ENCODE measurements at regions not wholly inside any gene's neighbourhood (a gene's known extent, or its start where the extent isn't known, plus 50 kb on each side); places are given as distances from the start of the nearest gene placed in this dataset.

- intact Hi-C loops (cut with DNase I), result no loop called here
- Histone ChIP-seq H3K4me1 (no peaks in the 10 kb centered on the region), H3K4me3 (no peak overlapping the region), H3K9ac (ENCODE audit: low read depth in 2 of 2, low read length in 2 of 2) (no peak overlapping the region), H3K27me3 (no peaks in the 10 kb centered on the region), H3K9me3 (no peaks in the 10 kb centered on the region), H3K27ac (no peak overlapping the region), H3K36me3 (no peaks in the 10 kb centered on the region)
- no peak for TF ChIP-seq CTCF (IDR thresholded peaks at IDR 0.05)
- DNase-seq, result no peak
Observed at GRCh38 chr4:147039976-147040575, 94.4 kb upstream of the TTC29 start.

DNA sequence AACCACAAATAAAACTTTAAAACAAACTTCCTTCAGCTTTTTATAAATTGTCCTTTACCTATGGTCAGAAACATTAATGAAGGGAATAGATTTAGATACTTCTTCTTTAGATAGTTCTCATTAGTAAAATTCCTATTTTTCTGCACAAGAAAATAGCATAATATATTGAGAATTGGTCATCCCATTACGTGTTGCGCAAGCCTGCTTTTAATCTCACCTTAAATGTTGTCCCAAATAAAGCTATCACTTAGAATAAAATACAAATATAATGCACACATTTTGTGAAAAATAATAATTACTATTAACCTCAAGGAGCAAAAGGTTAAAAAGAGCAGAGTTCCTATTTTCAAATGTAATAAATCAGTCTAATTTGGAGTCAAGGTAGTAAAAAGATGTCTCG is 95.2 kb upstream of the TTC29 start:
- TF ChIP-seq CTCF (IDR thresholded peaks at IDR 0.05), result no peak
- H3K27me3 ChIP-seq, result no peaks in the 10 kb centered on the region
- H3K4me1 ChIP-seq, result no peaks in the 10 kb centered on the region
- H3K9ac ChIP-seq (ENCODE audit: low read depth in 2 of 2, low read length in 2 of 2), result no peak overlapping the region
- H3K4me3 ChIP-seq, result no peak overlapping the region
- no peak for DNase-seq
- H3K9me3 ChIP-seq, result no peaks in the 10 kb centered on the region
- intact Hi-C loops (cut with DNase I), result no loop called here
- H3K36me3 ChIP-seq, result no peaks in the 10 kb centered on the region
- no peak overlapping the region for H3K27ac ChIP-seq

- Histone ChIP-seq H3K4me3 (no peak overlapping the region), H3K36me3 (no peaks in the 10 kb centered on the region), H3K9me3 (no peaks in the 10 kb centered on the region), H3K27me3 (no peaks in the 10 kb centered on the region), H3K9ac (ENCODE audit: low read depth in 2 of 2, low read length in 2 of 2) (no peak overlapping the region), H3K4me1 (no peaks in the 10 kb centered on the region), H3K27ac (no peak overlapping the region)
- intact Hi-C loops (cut with DNase I), result no loop called here
- TF ChIP-seq CTCF (IDR thresholded peaks at IDR 0.05), result no peak
- DNase-seq, result no peak
Observed at GRCh38 chr4:147041376-147041775, 95.7 kb upstream of the TTC29 start.

DNA sequence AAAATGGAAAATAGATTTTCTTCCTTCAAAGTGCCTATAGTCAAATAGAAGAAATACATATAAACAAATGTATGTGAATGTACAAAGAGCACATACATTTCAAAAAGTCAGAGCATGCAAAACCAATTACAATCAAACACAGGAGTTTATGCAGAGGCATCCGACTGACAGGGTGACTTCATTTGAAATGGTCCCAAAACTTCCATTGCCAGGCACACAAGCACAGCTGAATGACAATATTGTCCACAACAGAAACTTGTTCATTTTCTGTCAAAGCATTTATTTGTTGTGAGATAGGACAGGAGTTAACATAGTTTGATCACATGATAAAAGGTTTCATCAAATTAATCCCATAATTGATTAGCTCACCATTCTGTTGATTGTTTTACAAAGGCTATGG is 96.4 kb upstream of the TTC29 start:
- no peak for DNase-seq
- no peak overlapping the region for H3K9ac ChIP-seq (ENCODE audit: low read depth in 2 of 2, low read length in 2 of 2)
- intact Hi-C loops (cut with DNase I), result no loop called here
- H3K9me3 ChIP-seq, result no peaks in the 10 kb centered on the region
- H3K4me1 ChIP-seq, result no peaks in the 10 kb centered on the region
- no peak for TF ChIP-seq CTCF (IDR thresholded peaks at IDR 0.05)
- no peak overlapping the region for H3K27ac ChIP-seq
- no peaks in the 10 kb centered on the region for H3K27me3 ChIP-seq
- no peak overlapping the region for H3K4me3 ChIP-seq
- no peaks in the 10 kb centered on the region for H3K36me3 ChIP-seq

GRCh38 chr4:147044241-147044640 is 98.6 kb upstream of the TTC29 start:
- no peak overlapping the region for H3K9ac ChIP-seq (ENCODE audit: low read depth in 2 of 2, low read length in 2 of 2)
- H3K27me3 ChIP-seq, result no peaks in the 10 kb centered on the region
- no peak for DNase-seq
- no peaks in the 10 kb centered on the region for H3K9me3 ChIP-seq
- H3K27ac ChIP-seq, result no peak overlapping the region
- no peaks in the 10 kb centered on the region for H3K4me1 ChIP-seq
- H3K36me3 ChIP-seq, result no peaks in the 10 kb centered on the region
- H3K4me3 ChIP-seq, result no peak overlapping the region
- no peak for TF ChIP-seq CTCF (IDR thresholded peaks at IDR 0.05)
- intact Hi-C loops (cut with DNase I), result no loop called here

Data from colonic mucosa (tissue), 4 donors.